ENCODE measurements at regions not wholly inside any gene's neighbourhood (a gene's known extent, or its start where the extent isn't known, plus 50 kb on each side); places are given as distances from the start of the nearest gene placed in this dataset.

DNA sequence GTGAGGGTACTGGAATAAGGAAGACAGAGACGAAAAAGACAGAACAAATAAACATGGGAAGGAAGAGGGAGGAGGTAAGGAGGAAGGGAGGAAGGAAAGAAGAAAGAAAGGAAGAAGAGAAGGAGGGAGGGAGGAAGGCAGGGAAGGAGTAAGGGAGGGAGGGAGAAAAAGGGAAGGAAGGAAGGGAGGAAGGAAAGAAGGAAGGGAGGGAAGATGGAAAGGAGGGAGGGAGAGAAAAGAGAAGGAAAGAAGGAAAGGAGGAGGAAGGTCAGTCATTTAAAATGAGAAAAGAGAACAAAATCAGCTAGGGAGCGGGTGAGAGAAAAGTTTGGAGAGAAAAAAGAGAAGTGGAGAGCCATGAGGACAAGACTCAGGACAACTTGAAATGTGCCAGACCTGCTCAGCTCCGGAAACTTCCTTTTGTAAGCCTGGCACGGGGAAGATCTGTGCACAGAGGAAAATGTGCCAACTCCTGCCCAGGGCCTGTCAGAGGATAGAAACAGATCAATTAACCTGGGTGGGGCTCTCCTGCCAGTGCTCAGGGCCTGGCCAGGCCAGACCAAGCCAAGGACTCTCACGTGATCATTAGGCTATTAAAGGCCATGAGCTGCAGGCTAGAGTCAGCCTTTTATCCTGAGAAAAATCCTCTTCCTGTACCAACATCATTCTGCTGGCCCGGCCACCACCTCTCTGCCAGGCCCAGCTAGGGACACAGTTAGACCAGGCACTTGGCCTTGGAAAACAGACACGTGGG, 50.1 kb upstream of the BCL6 start:
- TF ChIP-seq POLR2AphosphoS5 (IDR thresholded peaks at IDR 0.05; ENCODE audit: low read depth, low read length) (no peak), SIN3A (IDR thresholded peaks at IDR 0.05; ENCODE audit: borderline replicate concordance, insufficient read depth, low read length) (no peak), FOXP2 (optimal IDR thresholded peaks at IDR 0.05; ENCODE audit: borderline replicate concordance, extremely low read depth, extremely low read length, insufficient read depth) (no peak), TAF1 (IDR thresholded peaks at IDR 0.05; ENCODE audit: borderline replicate concordance, insufficient read depth, low read length) (no peak)
- TF ChIP-seq, protein P1, sequence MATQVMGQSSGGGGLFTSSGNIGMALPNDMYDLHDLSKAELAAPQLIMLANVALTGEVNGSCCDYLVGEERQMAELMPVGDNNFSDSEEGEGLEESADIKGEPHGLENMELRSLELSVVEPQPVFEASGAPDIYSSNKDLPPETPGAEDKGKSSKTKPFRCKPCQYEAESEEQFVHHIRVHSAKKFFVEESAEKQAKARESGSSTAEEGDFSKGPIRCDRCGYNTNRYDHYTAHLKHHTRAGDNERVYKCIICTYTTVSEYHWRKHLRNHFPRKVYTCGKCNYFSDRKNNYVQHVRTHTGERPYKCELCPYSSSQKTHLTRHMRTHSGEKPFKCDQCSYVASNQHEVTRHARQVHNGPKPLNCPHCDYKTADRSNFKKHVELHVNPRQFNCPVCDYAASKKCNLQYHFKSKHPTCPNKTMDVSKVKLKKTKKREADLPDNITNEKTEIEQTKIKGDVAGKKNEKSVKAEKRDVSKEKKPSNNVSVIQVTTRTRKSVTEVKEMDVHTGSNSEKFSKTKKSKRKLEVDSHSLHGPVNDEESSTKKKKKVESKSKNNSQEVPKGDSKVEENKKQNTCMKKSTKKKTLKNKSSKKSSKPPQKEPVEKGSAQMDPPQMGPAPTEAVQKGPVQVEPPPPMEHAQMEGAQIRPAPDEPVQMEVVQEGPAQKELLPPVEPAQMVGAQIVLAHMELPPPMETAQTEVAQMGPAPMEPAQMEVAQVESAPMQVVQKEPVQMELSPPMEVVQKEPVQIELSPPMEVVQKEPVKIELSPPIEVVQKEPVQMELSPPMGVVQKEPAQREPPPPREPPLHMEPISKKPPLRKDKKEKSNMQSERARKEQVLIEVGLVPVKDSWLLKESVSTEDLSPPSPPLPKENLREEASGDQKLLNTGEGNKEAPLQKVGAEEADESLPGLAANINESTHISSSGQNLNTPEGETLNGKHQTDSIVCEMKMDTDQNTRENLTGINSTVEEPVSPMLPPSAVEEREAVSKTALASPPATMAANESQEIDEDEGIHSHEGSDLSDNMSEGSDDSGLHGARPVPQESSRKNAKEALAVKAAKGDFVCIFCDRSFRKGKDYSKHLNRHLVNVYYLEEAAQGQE (IDR thresholded peaks at IDR 0.05; ENCODE audit: insufficient read depth in 1 of 2, low read depth in 2 of 2, low read length in 2 of 2) = no peak

DNA sequence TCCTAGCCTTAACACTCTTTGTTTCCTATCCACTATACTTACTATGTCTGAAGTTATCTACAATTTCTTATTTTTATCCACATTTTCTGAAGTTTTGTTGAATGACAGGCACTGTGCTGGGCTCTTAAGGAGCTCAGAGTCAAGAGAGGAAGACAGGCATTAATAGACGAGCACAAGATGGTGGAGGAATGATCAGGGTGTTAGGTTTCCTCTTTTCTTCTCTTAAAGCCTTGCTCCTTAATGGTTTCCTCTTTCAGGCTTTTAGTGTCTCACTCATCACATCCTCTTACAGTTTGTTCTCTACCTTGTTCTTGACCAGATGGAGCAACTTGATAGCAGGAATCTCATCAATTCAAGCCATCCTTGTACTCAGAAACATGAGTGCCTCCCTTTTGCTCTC, 52.9 kb upstream of the BCL6 start:
- TF ChIP-seq TAF1 (IDR thresholded peaks at IDR 0.05; ENCODE audit: borderline replicate concordance, insufficient read depth, low read length) (no peak), SIN3A (IDR thresholded peaks at IDR 0.05; ENCODE audit: borderline replicate concordance, insufficient read depth, low read length) (no peak), FOXP2 (optimal IDR thresholded peaks at IDR 0.05; ENCODE audit: borderline replicate concordance, extremely low read depth, extremely low read length, insufficient read depth) (no peak), POLR2AphosphoS5 (IDR thresholded peaks at IDR 0.05; ENCODE audit: low read depth, low read length) (no peak)
- TF ChIP-seq, protein P1 (IDR thresholded peaks at IDR 0.05; ENCODE audit: insufficient read depth in 1 of 2, low read depth in 2 of 2, low read length in 2 of 2) = no peak

DNA sequence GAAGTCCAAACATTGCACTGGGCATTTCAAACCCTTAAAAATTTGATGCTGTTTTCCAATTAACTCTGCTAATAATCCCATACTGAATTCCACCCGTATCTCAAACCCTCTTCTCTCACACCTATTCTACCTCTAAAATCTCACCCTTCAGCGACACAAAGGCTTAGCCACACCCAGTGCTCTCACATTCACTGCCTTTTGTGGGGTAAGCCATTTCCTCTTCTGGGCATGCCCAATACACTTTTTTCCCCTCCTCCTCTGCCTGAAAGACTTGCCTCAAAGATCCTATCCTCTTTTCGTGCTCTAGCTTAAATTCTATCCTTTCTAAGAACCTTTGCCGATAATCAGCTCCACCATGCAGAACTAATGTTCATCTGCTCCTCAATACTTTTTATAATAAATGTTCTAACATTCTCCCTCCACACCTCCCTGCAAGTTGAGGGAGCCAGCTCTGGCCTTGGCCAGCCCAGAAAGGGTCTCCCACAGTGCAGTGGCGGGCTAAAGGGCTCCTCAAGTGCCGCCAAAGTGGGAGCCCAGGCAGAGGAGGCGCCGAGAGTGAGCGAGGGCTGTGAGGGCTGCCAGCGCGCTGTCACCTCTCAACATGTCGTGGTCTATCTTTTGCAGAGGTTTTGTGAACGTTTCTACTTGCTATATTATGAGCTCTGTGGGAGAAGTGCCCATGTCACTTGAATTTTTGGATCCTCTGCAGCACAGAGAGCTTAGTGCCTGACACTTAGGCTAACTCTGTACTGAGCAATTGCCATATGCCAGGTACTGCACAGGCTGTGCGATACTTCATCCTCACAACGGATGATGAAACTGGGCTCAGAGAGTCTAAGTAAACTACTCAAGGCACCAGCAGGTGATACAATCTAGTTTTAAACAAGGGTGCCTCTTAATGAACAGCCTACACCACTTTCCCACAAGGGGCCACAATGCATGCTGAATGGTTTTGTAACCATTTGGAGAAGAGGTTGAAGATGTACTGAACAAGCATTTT, 53.6 kb upstream of the BCL6 start:
- TF ChIP-seq TAF1 (IDR thresholded peaks at IDR 0.05; ENCODE audit: borderline replicate concordance, insufficient read depth, low read length) (no peak), SIN3A (IDR thresholded peaks at IDR 0.05; ENCODE audit: borderline replicate concordance, insufficient read depth, low read length) (no peak), FOXP2 (optimal IDR thresholded peaks at IDR 0.05; ENCODE audit: borderline replicate concordance, extremely low read depth, extremely low read length, insufficient read depth) (no peak), POLR2AphosphoS5 (IDR thresholded peaks at IDR 0.05; ENCODE audit: low read depth, low read length) (no peak)
- TF ChIP-seq, protein P1 (IDR thresholded peaks at IDR 0.05; ENCODE audit: insufficient read depth in 1 of 2, low read depth in 2 of 2, low read length in 2 of 2) = no peak

DNA sequence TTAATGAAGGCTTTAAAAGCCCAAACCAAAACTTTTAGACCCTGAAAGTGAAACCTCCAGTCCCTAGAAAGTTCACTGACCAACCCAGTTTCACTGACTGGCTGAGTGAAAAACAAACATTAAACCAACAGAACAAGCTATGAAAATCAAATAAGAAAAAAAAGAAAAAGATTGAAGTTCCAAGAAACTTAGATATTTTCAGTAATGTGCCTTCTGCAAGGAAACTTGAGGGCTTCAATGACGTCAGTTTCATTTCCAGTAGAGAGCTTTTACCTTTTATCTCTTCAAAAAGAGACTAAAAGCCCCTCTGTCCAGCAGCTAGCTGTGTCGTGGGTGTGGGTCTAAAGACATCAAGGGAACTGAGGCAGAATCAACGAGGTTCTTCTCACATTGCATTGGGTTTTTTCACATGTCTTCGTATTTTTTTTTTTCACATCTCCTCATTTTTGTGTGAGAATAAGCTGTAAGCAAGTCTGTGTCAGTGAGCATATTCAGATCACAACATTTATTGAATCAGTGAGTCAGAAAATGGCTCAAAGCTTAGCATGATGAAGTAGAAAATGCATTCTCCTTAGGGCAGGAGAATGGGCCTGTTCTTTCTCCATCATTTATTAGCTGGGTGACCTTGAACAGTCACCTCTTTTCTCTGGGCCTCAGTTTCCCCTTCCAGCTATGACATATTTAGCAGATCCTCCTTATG, 54.8 kb upstream of the BCL6 start:
- TF ChIP-seq SIN3A (IDR thresholded peaks at IDR 0.05; ENCODE audit: borderline replicate concordance, insufficient read depth, low read length) = no peak
- TF ChIP-seq, protein P1 (IDR thresholded peaks at IDR 0.05; ENCODE audit: insufficient read depth in 1 of 2, low read depth in 2 of 2, low read length in 2 of 2) = no peak
- TF ChIP-seq POLR2AphosphoS5 (IDR thresholded peaks at IDR 0.05; ENCODE audit: low read depth, low read length) = no peak
- TF ChIP-seq TAF1 (IDR thresholded peaks at IDR 0.05; ENCODE audit: borderline replicate concordance, insufficient read depth, low read length) = no peak

Measured in PFSK-1 (cell line).